Nephron (organoid): ENCODE measurements at regions not wholly inside any gene's neighbourhood (a gene's known extent, or its start where the extent isn't known, plus 50 kb on each side); places are given as distances from the start of the nearest gene placed in this dataset.

Experiments
- H3K27ac Mint-ChIP-seq, 3 experiments: 2 replicates each; pipeline ENCODE4 v1.8.0; 2020; ENCODE audit warnings: mixed read lengths in 3 of 3, mild to moderate bottlenecking in 2 of 3, moderate library complexity in 1 of 3
- H3K27me3 Mint-ChIP-seq: 2 replicates; pipeline ENCODE4 v1.8.0; 2021; ENCODE audit warnings: low read depth, mild to moderate bottlenecking, moderate library complexity, mixed read lengths
- H3K36me3 Mint-ChIP-seq: 2 replicates; pipeline ENCODE4 v1.8.0; 2020; ENCODE audit warnings: low read depth, mixed read lengths
- H3K4me1 Mint-ChIP-seq: 2 replicates; pipeline ENCODE4 v1.8.0; 2020; ENCODE audit warnings: mixed read lengths
- H3K4me3 Mint-ChIP-seq, 3 experiments: 2 replicates each; pipeline ENCODE4 v1.8.0; 2020; ENCODE audit warnings: mild to moderate bottlenecking in 3 of 3, mixed read lengths in 3 of 3, moderate library complexity in 2 of 3
- H3K9me3 Mint-ChIP-seq: 2 replicates; pipeline ENCODE4 v1.8.0; 2020; ENCODE audit warnings: mixed read lengths
- CTCF ChIP-seq, 3 experiments: fragments of 200-600 bp; sonication (generic); IDR thresholded peaks; one replicate each; pipeline ENCODE4 v1.5.0; 2021; ENCODE audit warnings: antibody characterized with exemption in 3 of 3; ENCODE audit not compliant: unreplicated experiment in 3 of 3

GRCh38 chr6:165972139-165972802, 195.4 kb downstream of the TBXT start:
- no peak for TF ChIP-seq CTCF (IDR thresholded peaks at IDR 0.05; ENCODE audit: unreplicated experiment in 3 of 3)
- Mint-ChIP-seq H3K36me3 (no peaks in the 10 kb centered on the region), H3K9me3 (no peaks in the 10 kb centered on the region), H3K27me3 (peaks cover 29% of the 10 kb centered on the region), H3K4me3 (no peak overlapping the region), H3K27ac (no peak overlapping the region), H3K4me1 (no peaks in the 10 kb centered on the region)

GRCh38 chr6:165971202-165971601, 196.4 kb downstream of the TBXT start:
- H3K27me3 Mint-ChIP-seq = peaks cover 20% of the 10 kb centered on the region
- no peak overlapping the region for H3K4me3 Mint-ChIP-seq
- no peaks in the 10 kb centered on the region for H3K36me3 Mint-ChIP-seq
- no peaks in the 10 kb centered on the region for H3K4me1 Mint-ChIP-seq
- TF ChIP-seq CTCF (IDR thresholded peaks at IDR 0.05; ENCODE audit: unreplicated experiment in 3 of 3) = no peak
- H3K9me3 Mint-ChIP-seq = no peaks in the 10 kb centered on the region
- no peak overlapping the region for H3K27ac Mint-ChIP-seq

GRCh38 chr6:165970001-165970400, 197.7 kb downstream of the TBXT start:
- Mint-ChIP-seq H3K27ac (no peak overlapping the region), H3K4me3 (no peak overlapping the region), H3K4me1 (no peaks in the 10 kb centered on the region), H3K9me3 (no peaks in the 10 kb centered on the region), H3K27me3 (peaks cover 21% of the 10 kb centered on the region), H3K36me3 (no peaks in the 10 kb centered on the region)
- no peak for TF ChIP-seq CTCF (IDR thresholded peaks at IDR 0.05; ENCODE audit: unreplicated experiment in 3 of 3)

GRCh38 chr6:165969184-165969583, 198.5 kb downstream of the TBXT start:
- Mint-ChIP-seq H3K9me3 (no peaks in the 10 kb centered on the region), H3K36me3 (no peaks in the 10 kb centered on the region), H3K4me1 (no peaks in the 10 kb centered on the region), H3K4me3 (no peak overlapping the region), H3K27me3 (peaks cover 21% of the 10 kb centered on the region), H3K27ac (no peak overlapping the region)
- no peak for TF ChIP-seq CTCF (IDR thresholded peaks at IDR 0.05; ENCODE audit: unreplicated experiment in 3 of 3)

GRCh38 chr6:165968408-165968807, 199.2 kb downstream of the TBXT start:
- peaks cover 18% of the 10 kb centered on the region for H3K27me3 Mint-ChIP-seq
- H3K4me3 Mint-ChIP-seq = no peak overlapping the region
- H3K36me3 Mint-ChIP-seq = no peaks in the 10 kb centered on the region
- TF ChIP-seq CTCF (IDR thresholded peaks at IDR 0.05; ENCODE audit: unreplicated experiment in 3 of 3) = no peak
- H3K9me3 Mint-ChIP-seq = no peaks in the 10 kb centered on the region
- H3K27ac Mint-ChIP-seq = no peak overlapping the region
- no peaks in the 10 kb centered on the region for H3K4me1 Mint-ChIP-seq

- no peak overlapping the region for H3K4me3 Mint-ChIP-seq
- peaks cover 18% of the 10 kb centered on the region for H3K27me3 Mint-ChIP-seq
- H3K27ac Mint-ChIP-seq = no peak overlapping the region
- H3K4me1 Mint-ChIP-seq = no peaks in the 10 kb centered on the region
- no peaks in the 10 kb centered on the region for H3K9me3 Mint-ChIP-seq
- TF ChIP-seq CTCF (IDR thresholded peaks at IDR 0.05; ENCODE audit: unreplicated experiment in 3 of 3) = no peak
- no peaks in the 10 kb centered on the region for H3K36me3 Mint-ChIP-seq
These were observed 199.7 kb downstream of the TBXT start for GRCh38 chr6:165967810-165968407.
